ENCODE measurements at regions not wholly inside any gene's neighbourhood (a gene's known extent, or its start where the extent isn't known, plus 50 kb on each side); places are given as distances from the start of the nearest gene placed in this dataset.

- intact Hi-C loops (cut with micrococcal nuclease; ENCODE audit: unreplicated experiment) = no loop called here
- no peaks in the 10 kb centered on the region for H4K20me1 ChIP-seq (ENCODE audit: control insufficient read depth, insufficient read depth)
- H3K27me3 ChIP-seq (replicated peaks in 1 of 2; ENCODE audit: control insufficient read depth in 2 of 2, insufficient read depth in 2 of 2, low read length in 1 of 2) = no peaks in the 10 kb centered on the region
- no peak overlapping the region for H3K9ac ChIP-seq (ENCODE audit: control insufficient read depth, insufficient read depth, low read length)
- H3K36me3 ChIP-seq (ENCODE audit: control insufficient read depth in 2 of 2, insufficient read depth in 2 of 2, low read length in 1 of 2) = no peaks in the 10 kb centered on the region
- TF ChIP-seq NRF1 (conservative IDR thresholded peaks at IDR 0.05; ENCODE audit: low read depth, low read length) = no peak
- no peak for TF ChIP-seq USF1 (IDR thresholded peaks at IDR 0.05; ENCODE audit: borderline replicate concordance, extremely low read length, insufficient read depth, low read depth, low read length)
- no peak for TF ChIP-seq HSF1 (IDR thresholded peaks at IDR 0.05; ENCODE audit: low read depth, low read length)
- TF ChIP-seq SIN3A (IDR thresholded peaks at IDR 0.05; ENCODE audit: low read depth, low read length) = no peak
- TF ChIP-seq SKIL (IDR thresholded peaks at IDR 0.05; ENCODE audit: low read depth, poor library complexity, severe bottlenecking) = no peak
- TF ChIP-seq CTCF (IDR thresholded peaks at IDR 0.05 in 2 of 3, conservative IDR thresholded peaks at IDR 0.05 in 1 of 3; ENCODE audit: control insufficient read depth in 2 of 3, extremely low read depth in 1 of 3, insufficient read depth in 1 of 3, low read depth in 3 of 3, low read length in 3 of 3) = no peak
- TF ChIP-seq NKRF (conservative IDR thresholded peaks at IDR 0.05) = no peak
- TF ChIP-seq POU2F2 (IDR thresholded peaks at IDR 0.05; ENCODE audit: borderline replicate concordance, low read depth, low read length) = no peak
- TF ChIP-seq CBFB (IDR thresholded peaks at IDR 0.05; ENCODE audit: low read depth) = no peak
- no peak for TF ChIP-seq SRF (IDR thresholded peaks at IDR 0.05; ENCODE audit: low read depth in 2 of 2, low read length in 2 of 2)
- TF ChIP-seq RELA (IDR thresholded peaks at IDR 0.05; ENCODE audit: borderline replicate concordance, partially characterized antibody) = no peak
- TF ChIP-seq BRCA1 (IDR thresholded peaks at IDR 0.05; ENCODE audit: low read depth, low read length) = no peak
- no peak for TF ChIP-seq IKZF2 (IDR thresholded peaks at IDR 0.05)
- no peak for TF ChIP-seq ATF7 (IDR thresholded peaks at IDR 0.05; ENCODE audit: low read depth)
- no peak for TF ChIP-seq ZNF24 (IDR thresholded peaks at IDR 0.05)
- TF ChIP-seq SMAD1 (IDR thresholded peaks at IDR 0.05; ENCODE audit: low read depth, partially characterized antibody) = no peak
- no peak for TF ChIP-seq JUNB (IDR thresholded peaks at IDR 0.05)
- ChIA-PET CTCF (no interaction called here), RAD21 (ENCODE audit: unreplicated experiment) (no interaction called here), SMC1A (ENCODE audit: uncharacterized antibody, unreplicated experiment) (no interaction called here), POLR2A (no interaction called here)
- WGBS (ENCODE audit: insufficient coverage, insufficient replicate concordance, low lambda C conversion rate, missing lambda C conversion rate) = 60% methylated on average over 1 of the region's 1 CpG
- no peak overlapping the region for H3K27ac ChIP-seq (ENCODE audit: control insufficient read depth, insufficient read depth)
- ATAC-seq = no peak
- H3K9me3 ChIP-seq (replicated peaks; ENCODE audit: control insufficient read depth, insufficient read depth, low read length) = no peaks in the 10 kb centered on the region; the same call in 2 of the 3 replicates
- H2AFZ ChIP-seq (ENCODE audit: control insufficient read depth, low read depth, low read length) = no peak overlapping the region
- FAIRE-seq = no peak
- in situ Hi-C loops (cut with MboI) = no loop called here
- BruUV-seq (replicated peaks) = no TSS peak
- no peaks in the 10 kb centered on the region for H3K4me1 ChIP-seq (ENCODE audit: control insufficient read depth, insufficient read depth, low read length)
- H3K4me2 ChIP-seq (ENCODE audit: control insufficient read depth, insufficient read depth) = no peak overlapping the region
- H3K79me2 ChIP-seq (ENCODE audit: control insufficient read depth, insufficient read depth, low read length) = no peaks in the 10 kb centered on the region
- no peak overlapping the region for H3K4me3 ChIP-seq
- DNase-seq (ENCODE audit: low read depth, low spot score) = no peak
These were observed 97.8 kb downstream of the UQCRFS1 start for GRCh38 chr19:29115181-29115580.
